ENCODE measurements at regions not wholly inside any gene's neighbourhood (a gene's known extent, or its start where the extent isn't known, plus 50 kb on each side); places are given as distances from the start of the nearest gene placed in this dataset.

DNA sequence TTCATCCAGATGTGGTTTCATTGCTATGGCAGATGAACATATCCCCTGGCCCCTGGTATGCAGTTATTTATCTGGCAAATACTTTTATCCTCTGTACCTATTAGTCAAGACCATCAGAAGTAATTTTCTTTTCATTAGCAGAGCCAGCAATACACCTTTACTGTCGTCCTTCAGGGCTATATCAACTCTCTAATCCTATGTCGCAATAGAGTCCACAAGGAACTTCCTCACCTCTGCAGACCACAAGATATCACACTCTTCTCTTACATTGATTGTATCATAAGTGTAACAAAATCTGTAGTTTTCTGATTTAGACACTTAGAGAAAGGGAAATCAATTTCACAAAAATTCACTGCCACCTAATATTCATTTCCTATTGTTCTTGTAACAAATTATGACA lies 252.9 kb upstream of the DCC start:
- TF ChIP-seq CTCF (IDR thresholded peaks at IDR 0.05) (no peak), POLR2A (IDR thresholded peaks at IDR 0.05) (no peak), EP300 (IDR thresholded peaks at IDR 0.05) (no peak)
